HCT116 (cell line): ENCODE measurements at regions not wholly inside any gene's neighbourhood (a gene's known extent, or its start where the extent isn't known, plus 50 kb on each side); places are given as distances from the start of the nearest gene placed in this dataset.

Experiments used
- ATAC-seq: fragments of 200-7000 bp; cut with Tn5 transposase; 2 replicates; pipeline ENCODE4 v1.9.1; 2020; ENCODE audit warnings: mild to moderate bottlenecking, moderate library complexity
- BruUV-seq: library from RNA; stranded (reverse); fragments of 400-500 nt; replicated peaks from 2 replicates; lab custom pipeline; 2021; lab: Mats Ljungman, UMichigan
- CTCF ChIA-PET: fragments of 300-600 bp; sonication (Branson Sonifier 250); formaldehyde crosslinking; loops from one replicate; lab custom pipeline; 2021; ENCODE audit warnings: antibody characterized with exemption; lab: Charles Lee
- POLR2A ChIA-PET: fragments of 300-600, 350-600 bp; sonication (Branson Sonifier 250); formaldehyde crosslinking; loops from one replicate; lab custom pipeline; 2021; ENCODE audit warnings: antibody characterized with exemption; lab: Charles Lee
- RAD21 ChIA-PET, 2 experiments: fragments of 300-600 bp; sonication (Branson Sonifier 250); formaldehyde crosslinking; loops; one replicate each; lab custom pipeline; 2023; ENCODE audit warnings: low total read pairs in 2 of 2; ENCODE audit not compliant: uncharacterized antibody in 2 of 2, unreplicated experiment in 2 of 2, low non-redundant PET in 1 of 2; lab: Charles Lee
- DNase-seq: peaks from one replicate; pipeline ENCODE4 v3.0.0-alpha.2; 2010; ENCODE audit warnings: low read depth, low spot score
- H2AFZ ChIP-seq: fragments of 200-600 bp; shearing (Covaris generic), sonication (generic); 2 replicates; pipeline ENCODE4 v1.6.1; 2017; ENCODE audit warnings: low read depth, mixed run types, mixed read lengths, antibody characterized with exemption, low read length; ENCODE audit not compliant: poor library complexity, severe bottlenecking
- H3K27ac ChIP-seq: 2 replicates; pipeline ENCODE4 v1.5.1; 2012; ENCODE audit warnings: low read depth, low read length
- H3K27me3 ChIP-seq: fragments of 200-600 bp; sonication (generic); 2 replicates; pipeline ENCODE4 v1.6.1; 2016; ENCODE audit warnings: mixed run types, low read length, mixed read lengths; ENCODE audit not compliant: insufficient read depth
- H3K36me3 ChIP-seq, 2 experiments: fragments of 200-500 bp in 1 of 2; fragments of 200-600 bp in 1 of 2; sonication (Bioruptor generic) in 1 of 2; sonication (generic) in 1 of 2; 2 replicates each; pipeline versions ENCODE4 v1.5.1 to v1.6.1; 2014 to 2016; ENCODE audit warnings: low read length in 2 of 2, inconsistent platforms in 1 of 2, mixed read lengths in 1 of 2, mixed run types in 1 of 2; ENCODE audit not compliant: insufficient read depth in 2 of 2, control insufficient read depth in 1 of 2
- H3K4me1 ChIP-seq, 2 experiments: fragments of 200-600 bp in 1 of 2; sonication (generic) in 1 of 2; 2 replicates each; pipeline versions ENCODE4 v1.5.1 to v1.6.1; 2012 to 2017; ENCODE audit warnings: low read length in 2 of 2, inconsistent platforms in 1 of 2, mild to moderate bottlenecking in 1 of 2, mixed read lengths in 1 of 2, mixed run types in 1 of 2, moderate library complexity in 1 of 2; ENCODE audit not compliant: insufficient read depth in 2 of 2, control insufficient read depth in 1 of 2
- H3K4me2 ChIP-seq: fragments of 200-600 bp; sonication (generic); 2 replicates; pipeline ENCODE4 v1.6.1; 2017; ENCODE audit warnings: mixed run types, low read length, mixed read lengths
- H3K4me3 ChIP-seq, 2 experiments: fragments of 200-600 bp in 1 of 2; sonication (generic) in 1 of 2; replicated peaks in 1 of 2; 2 replicates each; pipeline ENCODE4 v1.5.1; 2011 to 2016; ENCODE audit warnings: low read length in 2 of 2, control low read depth in 1 of 2, low read depth in 1 of 2, mild to moderate bottlenecking in 1 of 2, mixed read lengths in 1 of 2, mixed run types in 1 of 2
- H3K79me2 ChIP-seq: fragments of 200-600 bp; sonication (generic); 2 replicates; pipeline ENCODE4 v1.6.1; 2017; ENCODE audit warnings: mild to moderate bottlenecking, mixed run types, low read length, moderate library complexity, mixed read lengths; ENCODE audit not compliant: insufficient read depth
- H3K9ac ChIP-seq: fragments of 200-600 bp; sonication (generic); 2 replicates; pipeline ENCODE4 v1.6.1; 2016; ENCODE audit warnings: low read length, mixed read lengths
- H3K9me2 ChIP-seq: fragments of 200-600 bp; sonication (generic), shearing (Covaris generic); 2 replicates; pipeline ENCODE4 v1.6.1; 2017; ENCODE audit warnings: mixed run types, mild to moderate bottlenecking, moderate library complexity; ENCODE audit not compliant: insufficient read depth
- H3K9me3 ChIP-seq, 2 experiments: fragments of 200-500 bp in 1 of 2; fragments of 200-600 bp in 1 of 2; sonication (Bioruptor generic) in 1 of 2; sonication (generic) in 1 of 2; 2 replicates each; pipeline ENCODE4 v1.6.1; 2014 to 2017; ENCODE audit warnings: low read length in 2 of 2, mixed read lengths in 2 of 2, inconsistent platforms in 1 of 2, low read depth in 1 of 2, mild to moderate bottlenecking in 1 of 2, mixed run types in 1 of 2, moderate library complexity in 1 of 2; ENCODE audit not compliant: control insufficient read depth in 1 of 2, insufficient read depth in 1 of 2
- H4K20me1 ChIP-seq: fragments of 200-600 bp; sonication (generic), shearing (Covaris generic); 2 replicates; pipeline ENCODE4 v1.6.1; 2017; ENCODE audit warnings: mixed run types, mild to moderate bottlenecking, moderate library complexity; ENCODE audit not compliant: insufficient read depth
- ATF3 ChIP-seq: IDR thresholded peaks from 2 replicates; pipeline ENCODE4 v1.6.1; 2012
- CBX3 ChIP-seq: IDR thresholded peaks from 2 replicates; pipeline ENCODE4 v1.6.1; 2012; ENCODE audit warnings: low read depth
- CEBPB ChIP-seq: IDR thresholded peaks from 2 replicates; pipeline ENCODE4 v1.6.1; 2012; ENCODE audit warnings: low read depth
- ELF1 ChIP-seq: IDR thresholded peaks from 2 replicates; pipeline ENCODE4 v1.6.1; 2012; ENCODE audit warnings: low read depth, borderline replicate concordance
- EZH2 ChIP-seq: fragments of 200-600 bp; sonication (generic); IDR thresholded peaks from 2 replicates; pipeline ENCODE4 v1.6.1; 2017; ENCODE audit warnings: antibody characterized with exemption, mixed run types
- FOSL1 ChIP-seq: IDR thresholded peaks from 2 replicates; pipeline ENCODE4 v1.6.1; 2012; ENCODE audit warnings: low read depth
- JUND ChIP-seq: IDR thresholded peaks from 2 replicates; pipeline ENCODE4 v1.6.1; 2012
- MAX ChIP-seq: IDR thresholded peaks from 2 replicates; pipeline ENCODE4 v1.6.1; 2012
- POLR2A ChIP-seq: IDR thresholded peaks from 2 replicates; pipeline ENCODE4 v1.7.0; 2011; ENCODE audit warnings: borderline replicate concordance; ENCODE audit not compliant: insufficient read depth, insufficient read length; ENCODE audit errors: extremely low read depth
- POLR2AphosphoS5 ChIP-seq: IDR thresholded peaks from 2 replicates; pipeline ENCODE4 v1.6.1; 2011; ENCODE audit warnings: mild to moderate bottlenecking, low read depth, low read length, moderate library complexity
- REST ChIP-seq: IDR thresholded peaks from 2 replicates; pipeline ENCODE4 v1.6.1; 2012; ENCODE audit warnings: low read depth
- SIN3A ChIP-seq: IDR thresholded peaks from 2 replicates; pipeline ENCODE4 v1.6.1; 2012; ENCODE audit warnings: low read depth
- YY1 ChIP-seq: IDR thresholded peaks from 2 replicates; pipeline ENCODE4 v1.6.1; 2011; ENCODE audit warnings: low read length, low read depth, moderate library complexity, mild to moderate bottlenecking; ENCODE audit not compliant: insufficient replicate concordance; ENCODE audit errors: extremely low read depth
- ZNF274 ChIP-seq: fragments of 200-500 bp; sonication (Bioruptor generic); IDR thresholded peaks from 2 replicates; pipeline ENCODE4 v1.6.1; 2014; ENCODE audit warnings: mild to moderate bottlenecking, low read depth, low read length, inconsistent platforms
- intact Hi-C: fragments of 100-400 bp; cut with micrococcal nuclease; formaldehyde crosslinking; loops from 2 replicates; pipeline ENCODE4 v1.10.0; 2022
- TF ChIP-seq, protein P1 (sequence below): IDR thresholded peaks from 2 replicates; pipeline ENCODE4 v1.6.1; 2011; ENCODE audit warnings: mild to moderate bottlenecking, low read length, moderate library complexity; ENCODE audit not compliant: insufficient replicate concordance; ENCODE audit errors: extremely low read depth

DNA sequence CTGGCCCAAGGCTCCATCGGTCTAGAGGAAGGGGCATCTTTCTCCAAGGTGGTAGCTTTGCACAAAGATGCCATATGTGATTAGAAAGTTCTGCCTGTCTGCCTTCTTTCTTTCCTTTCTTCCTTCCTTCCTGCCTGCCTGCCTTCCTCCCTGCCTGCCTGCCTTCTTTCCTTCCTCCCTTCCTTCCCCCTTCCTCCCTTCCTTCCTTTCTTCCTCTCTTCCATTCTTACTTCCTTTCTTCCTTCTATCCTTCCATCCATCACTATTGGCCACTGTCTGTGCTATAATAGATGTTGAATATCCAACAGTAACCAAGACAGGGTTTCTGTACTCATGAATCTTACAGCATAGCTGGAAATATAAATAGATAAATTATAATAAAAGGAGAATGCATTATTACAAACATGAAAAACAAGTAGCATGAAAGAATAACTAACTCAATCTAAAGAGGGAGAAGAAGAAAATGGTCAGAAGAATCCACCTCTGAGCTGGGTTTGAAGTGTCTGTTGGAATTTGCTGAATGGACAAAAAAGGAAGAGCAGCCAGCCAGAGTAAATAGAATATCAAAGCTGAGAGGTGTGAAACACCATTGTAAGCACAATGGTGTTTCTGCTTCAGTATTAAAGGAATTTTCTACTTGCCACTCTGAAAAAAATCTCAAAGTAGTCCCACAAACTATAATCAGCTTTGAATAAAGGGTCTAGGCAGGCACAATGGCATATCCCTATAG lies 250.6 kb upstream of the NR5A2 start:
- ChIA-PET CTCF (no interaction called here), POLR2A (interaction anchor here (0.9 to 2.2 kb wide), 2 partner anchors 16 to 92 kb away, joined by 3 to 7 read pairs; no protein-coding TSS in a partner anchor), RAD21 (no interaction called here)
- H3K79me2 ChIP-seq = no peaks in the 10 kb centered on the region
- no peaks in the 10 kb centered on the region for H3K27me3 ChIP-seq
- BruUV-seq = no TSS peak
- no peak overlapping the region for H2AFZ ChIP-seq
- H3K4me2 ChIP-seq = no peak overlapping the region
- no peak overlapping the region for H3K4me3 ChIP-seq
- no peaks in the 10 kb centered on the region for H3K9me3 ChIP-seq
- H3K36me3 ChIP-seq = no peaks in the 10 kb centered on the region
- no peak overlapping the region for H3K9ac ChIP-seq
- no peak for DNase-seq
- no peak for TF ChIP-seq EZH2
- no peak for TF ChIP-seq REST
- TF ChIP-seq MAX = no peak
- no peak for TF ChIP-seq ZNF274
- TF ChIP-seq POLR2AphosphoS5 = no peak
- no peak for TF ChIP-seq SIN3A
- TF ChIP-seq POLR2A = no peak
- TF ChIP-seq CBX3 = no peak
- no peak for TF ChIP-seq ELF1
- no peak for TF ChIP-seq ATF3
- no peak for TF ChIP-seq YY1
- TF ChIP-seq FOSL1 = no peak
- no peak for TF ChIP-seq CEBPB
- TF ChIP-seq JUND = no peak
- TF ChIP-seq, protein P1, sequence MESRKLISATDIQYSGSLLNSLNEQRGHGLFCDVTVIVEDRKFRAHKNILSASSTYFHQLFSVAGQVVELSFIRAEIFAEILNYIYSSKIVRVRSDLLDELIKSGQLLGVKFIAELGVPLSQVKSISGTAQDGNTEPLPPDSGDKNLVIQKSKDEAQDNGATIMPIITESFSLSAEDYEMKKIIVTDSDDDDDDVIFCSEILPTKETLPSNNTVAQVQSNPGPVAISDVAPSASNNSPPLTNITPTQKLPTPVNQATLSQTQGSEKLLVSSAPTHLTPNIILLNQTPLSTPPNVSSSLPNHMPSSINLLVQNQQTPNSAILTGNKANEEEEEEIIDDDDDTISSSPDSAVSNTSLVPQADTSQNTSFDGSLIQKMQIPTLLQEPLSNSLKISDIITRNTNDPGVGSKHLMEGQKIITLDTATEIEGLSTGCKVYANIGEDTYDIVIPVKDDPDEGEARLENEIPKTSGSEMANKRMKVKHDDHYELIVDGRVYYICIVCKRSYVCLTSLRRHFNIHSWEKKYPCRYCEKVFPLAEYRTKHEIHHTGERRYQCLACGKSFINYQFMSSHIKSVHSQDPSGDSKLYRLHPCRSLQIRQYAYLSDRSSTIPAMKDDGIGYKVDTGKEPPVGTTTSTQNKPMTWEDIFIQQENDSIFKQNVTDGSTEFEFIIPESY = no peak
- TF ChIP-seq, all 23 proteins: peak for 0
- H3K4me1 ChIP-seq = peaks cover 13 to 25% of the 10 kb centered on the region in 2 experiments; a peak in 3 of 4 replicates
- ATAC-seq = no peak
- no peaks in the 10 kb centered on the region for H4K20me1 ChIP-seq
- H3K27ac ChIP-seq = no peak overlapping the region
- intact Hi-C loops = no loop called here
- no peaks in the 10 kb centered on the region for H3K9me2 ChIP-seq
